Ishikawa (cell line): ENCODE measurements at regions not wholly inside any gene's neighbourhood (a gene's known extent, or its start where the extent isn't known, plus 50 kb on each side); places are given as distances from the start of the nearest gene placed in this dataset.

Experiments used
- CEBPB ChIP-seq: IDR thresholded peaks from 2 replicates; pipeline ENCODE4 v1.6.1; 2012
- CREB1 ChIP-seq: IDR thresholded peaks from 2 replicates; pipeline ENCODE4 v1.6.1; 2012; ENCODE audit warnings: low read depth
- EGR1 ChIP-seq: IDR thresholded peaks from 2 replicates; pipeline ENCODE4 v1.6.1; 2012
- EP300 ChIP-seq: IDR thresholded peaks from 2 replicates; pipeline ENCODE4 v1.6.1; 2012; ENCODE audit warnings: borderline replicate concordance
- RAD21 ChIP-seq: IDR thresholded peaks from 2 replicates; pipeline ENCODE4 v1.6.1; 2012; ENCODE audit warnings: low read depth
- TAF1 ChIP-seq: IDR thresholded peaks from 2 replicates; pipeline ENCODE4 v1.6.1; 2012; ENCODE audit warnings: low read depth, mild to moderate bottlenecking
- YY1 ChIP-seq: IDR thresholded peaks from 2 replicates; pipeline ENCODE4 v1.6.1; 2012; ENCODE audit warnings: low read depth
- TF ChIP-seq, protein P1 (sequence below): IDR thresholded peaks from 2 replicates; pipeline ENCODE4 v1.6.1; 2012
- TF ChIP-seq, protein P2 (sequence below): IDR thresholded peaks from 2 replicates; pipeline ENCODE4 v1.6.1; 2012; ENCODE audit warnings: low read depth, mild to moderate bottlenecking

DNA sequence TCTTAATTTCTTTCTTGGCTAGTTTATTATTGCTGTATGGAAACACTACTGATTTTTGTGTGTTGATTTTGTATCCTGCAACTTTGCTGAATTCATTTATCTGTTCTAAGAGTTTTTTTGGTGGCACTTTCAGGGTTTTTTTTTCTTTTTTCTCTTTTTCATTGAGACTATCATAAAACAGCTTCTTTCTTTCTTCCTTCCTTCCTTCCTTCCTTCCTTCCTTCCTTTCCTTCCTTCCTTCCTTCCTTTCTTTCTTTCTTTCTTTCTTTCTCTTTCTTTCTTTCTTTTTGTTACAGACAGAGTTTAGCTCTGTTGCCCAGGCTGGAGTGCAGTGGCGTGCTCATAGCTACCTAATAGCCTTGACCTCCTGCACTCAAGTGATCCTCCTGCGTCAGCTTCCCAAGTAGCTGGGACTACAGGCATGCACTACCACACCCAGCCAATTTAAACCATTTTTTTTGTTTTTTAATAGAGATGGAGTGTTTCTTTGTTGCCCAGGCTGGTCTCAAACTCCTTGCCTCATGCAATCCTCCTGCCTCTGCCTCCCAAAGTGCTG lies 72.3 kb downstream of the ZNF503 start:
- no peak for TF ChIP-seq CEBPB
- TF ChIP-seq EGR1, result no peak
- TF ChIP-seq YY1, result no peak
- no peak for TF ChIP-seq RAD21
- no peak for TF ChIP-seq EP300
- no peak for TF ChIP-seq TAF1
- TF ChIP-seq CREB1, result no peak
- TF ChIP-seq, protein P1, sequence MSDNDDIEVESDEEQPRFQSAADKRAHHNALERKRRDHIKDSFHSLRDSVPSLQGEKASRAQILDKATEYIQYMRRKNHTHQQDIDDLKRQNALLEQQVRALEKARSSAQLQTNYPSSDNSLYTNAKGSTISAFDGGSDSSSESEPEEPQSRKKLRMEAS, result no peak
- TF ChIP-seq, protein P2, sequence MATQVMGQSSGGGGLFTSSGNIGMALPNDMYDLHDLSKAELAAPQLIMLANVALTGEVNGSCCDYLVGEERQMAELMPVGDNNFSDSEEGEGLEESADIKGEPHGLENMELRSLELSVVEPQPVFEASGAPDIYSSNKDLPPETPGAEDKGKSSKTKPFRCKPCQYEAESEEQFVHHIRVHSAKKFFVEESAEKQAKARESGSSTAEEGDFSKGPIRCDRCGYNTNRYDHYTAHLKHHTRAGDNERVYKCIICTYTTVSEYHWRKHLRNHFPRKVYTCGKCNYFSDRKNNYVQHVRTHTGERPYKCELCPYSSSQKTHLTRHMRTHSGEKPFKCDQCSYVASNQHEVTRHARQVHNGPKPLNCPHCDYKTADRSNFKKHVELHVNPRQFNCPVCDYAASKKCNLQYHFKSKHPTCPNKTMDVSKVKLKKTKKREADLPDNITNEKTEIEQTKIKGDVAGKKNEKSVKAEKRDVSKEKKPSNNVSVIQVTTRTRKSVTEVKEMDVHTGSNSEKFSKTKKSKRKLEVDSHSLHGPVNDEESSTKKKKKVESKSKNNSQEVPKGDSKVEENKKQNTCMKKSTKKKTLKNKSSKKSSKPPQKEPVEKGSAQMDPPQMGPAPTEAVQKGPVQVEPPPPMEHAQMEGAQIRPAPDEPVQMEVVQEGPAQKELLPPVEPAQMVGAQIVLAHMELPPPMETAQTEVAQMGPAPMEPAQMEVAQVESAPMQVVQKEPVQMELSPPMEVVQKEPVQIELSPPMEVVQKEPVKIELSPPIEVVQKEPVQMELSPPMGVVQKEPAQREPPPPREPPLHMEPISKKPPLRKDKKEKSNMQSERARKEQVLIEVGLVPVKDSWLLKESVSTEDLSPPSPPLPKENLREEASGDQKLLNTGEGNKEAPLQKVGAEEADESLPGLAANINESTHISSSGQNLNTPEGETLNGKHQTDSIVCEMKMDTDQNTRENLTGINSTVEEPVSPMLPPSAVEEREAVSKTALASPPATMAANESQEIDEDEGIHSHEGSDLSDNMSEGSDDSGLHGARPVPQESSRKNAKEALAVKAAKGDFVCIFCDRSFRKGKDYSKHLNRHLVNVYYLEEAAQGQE, result no peak
